ENCODE measurements at regions not wholly inside any gene's neighbourhood (a gene's known extent, or its start where the extent isn't known, plus 50 kb on each side); places are given as distances from the start of the nearest gene placed in this dataset.

GRCh38 chr13:97586941-97587340 is 153.0 kb downstream of the RAP2A start:
- TF ChIP-seq CTCF (IDR thresholded peaks at IDR 0.05; ENCODE audit: extremely low read depth, missing control alignments), result no peak
- no peak for DNase-seq (ENCODE audit: low spot score)

- no peak for TF ChIP-seq CTCF (IDR thresholded peaks at IDR 0.05; ENCODE audit: extremely low read depth, missing control alignments)
- DNase-seq (ENCODE audit: low spot score), result no peak
These were observed 155.0 kb downstream of the RAP2A start for GRCh38 chr13:97588993-97589392.

GRCh38 chr13:97600458-97601075 is 166.6 kb downstream of the RAP2A start:
- no peak for DNase-seq (ENCODE audit: low spot score)
- TF ChIP-seq CTCF (IDR thresholded peaks at IDR 0.05; ENCODE audit: extremely low read depth, missing control alignments), result no peak

GRCh38 chr13:97615266-97615665 is 181.3 kb downstream of the RAP2A start:
- TF ChIP-seq CTCF (IDR thresholded peaks at IDR 0.05; ENCODE audit: extremely low read depth, missing control alignments), result no peak
- no peak for DNase-seq (ENCODE audit: low spot score)

- no peak for DNase-seq (ENCODE audit: low spot score)
- no peak for TF ChIP-seq CTCF (IDR thresholded peaks at IDR 0.05; ENCODE audit: extremely low read depth, missing control alignments)
These were observed 182.4 kb downstream of the RAP2A start for GRCh38 chr13:97616385-97616784.

- no peak for TF ChIP-seq CTCF (IDR thresholded peaks at IDR 0.05; ENCODE audit: extremely low read depth, missing control alignments)
- no peak for DNase-seq (ENCODE audit: low spot score)
These were observed 187.1 kb downstream of the RAP2A start for GRCh38 chr13:97621025-97621424.

GRCh38 chr13:97621631-97622030 is 187.7 kb downstream of the RAP2A start:
- no peak for DNase-seq (ENCODE audit: low spot score)
- no peak for TF ChIP-seq CTCF (IDR thresholded peaks at IDR 0.05; ENCODE audit: extremely low read depth, missing control alignments)
